ENCODE measurements at regions not wholly inside any gene's neighbourhood (a gene's known extent, or its start where the extent isn't known, plus 50 kb on each side); places are given as distances from the start of the nearest gene placed in this dataset.

DNA sequence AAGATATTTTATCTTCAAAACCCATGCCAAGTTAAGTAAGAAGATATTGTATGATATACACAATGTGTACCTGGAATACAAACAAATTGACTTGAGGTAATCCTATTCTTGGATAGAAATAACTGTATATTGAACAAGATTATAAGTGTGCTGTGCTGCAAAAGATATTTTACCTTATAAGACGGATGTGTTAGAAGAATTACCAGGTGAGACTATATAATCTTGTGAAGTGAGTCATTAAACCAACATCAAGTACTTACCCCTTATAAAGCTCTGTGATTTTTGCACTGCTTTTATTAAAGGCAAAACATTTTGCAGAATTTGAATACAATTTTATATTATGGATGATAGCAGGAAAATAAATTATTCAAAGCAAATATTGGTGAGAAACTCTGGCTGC is 570.0 kb downstream of the MMUT start:
- DNase-seq, result no peak

DNA sequence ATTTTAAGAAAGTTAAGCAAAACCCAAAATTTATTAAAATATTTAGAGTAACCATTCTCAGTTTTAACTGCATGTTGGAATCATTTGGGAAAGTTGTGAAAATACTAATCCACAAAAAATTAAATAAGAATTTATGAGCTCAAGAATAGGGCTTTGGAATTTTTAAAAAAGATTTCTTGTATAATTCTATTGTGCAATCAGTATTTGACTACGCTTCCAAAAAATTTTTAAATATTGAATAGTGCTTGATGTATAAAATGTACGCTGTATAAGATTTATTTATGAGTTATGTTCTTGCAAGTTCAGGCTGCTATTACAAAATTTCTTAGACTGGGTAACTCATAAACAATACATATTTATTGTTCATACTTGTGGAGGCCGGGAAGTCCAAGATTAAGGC is 571.7 kb downstream of the MMUT start:
- DNase-seq, result no peak

GRCh38 chr6:48889429-48889828 is 573.6 kb downstream of the MMUT start:
- no peak for DNase-seq

- no peak for DNase-seq
Observed at GRCh38 chr6:48883116-48883515, 579.9 kb downstream of the MMUT start.

GRCh38 chr6:48881551-48881950 is 581.5 kb downstream of the MMUT start:
- no peak for DNase-seq

- no peak for DNase-seq
Observed at GRCh38 chr6:48869595-48869994, 593.5 kb downstream of the MMUT start.

DNA sequence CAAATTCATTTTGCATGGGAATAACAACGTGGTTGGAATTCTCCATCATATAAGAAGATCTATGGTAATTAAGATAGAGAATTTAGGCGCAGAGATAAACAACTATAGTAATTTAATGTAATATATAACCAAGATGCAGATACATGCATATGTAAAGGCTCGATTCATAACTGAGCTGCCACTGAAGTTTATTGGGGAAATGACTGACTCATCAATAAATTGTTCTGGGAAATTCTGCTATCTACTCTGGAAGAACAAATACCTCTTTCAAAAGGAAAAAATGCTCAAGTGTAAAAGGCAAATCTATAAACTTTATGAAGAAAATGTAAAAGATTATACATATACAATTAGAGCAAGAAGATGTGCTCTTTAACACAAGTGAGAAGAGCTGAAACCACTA is 596.4 kb downstream of the MMUT start:
- DNase-seq, result no peak

DNA sequence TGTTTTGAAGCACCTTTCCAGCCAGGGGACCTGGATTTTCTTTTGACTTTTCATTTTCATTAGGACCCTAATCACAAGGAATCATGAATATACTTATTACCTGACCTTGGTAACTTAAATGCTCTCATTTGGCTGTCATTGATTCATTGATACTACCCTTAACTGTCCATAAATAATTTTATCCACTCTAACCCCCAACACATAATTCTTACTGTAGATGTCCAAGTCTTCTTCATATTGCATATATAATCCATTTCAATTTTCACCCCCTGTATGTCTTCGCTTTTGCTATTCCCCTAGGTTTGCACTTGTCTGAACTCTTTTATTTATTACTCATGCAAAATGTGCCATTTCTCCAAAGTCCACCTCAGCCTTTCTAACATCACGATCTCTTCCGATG is 602.9 kb downstream of the MMUT start:
- no peak for DNase-seq

DNA sequence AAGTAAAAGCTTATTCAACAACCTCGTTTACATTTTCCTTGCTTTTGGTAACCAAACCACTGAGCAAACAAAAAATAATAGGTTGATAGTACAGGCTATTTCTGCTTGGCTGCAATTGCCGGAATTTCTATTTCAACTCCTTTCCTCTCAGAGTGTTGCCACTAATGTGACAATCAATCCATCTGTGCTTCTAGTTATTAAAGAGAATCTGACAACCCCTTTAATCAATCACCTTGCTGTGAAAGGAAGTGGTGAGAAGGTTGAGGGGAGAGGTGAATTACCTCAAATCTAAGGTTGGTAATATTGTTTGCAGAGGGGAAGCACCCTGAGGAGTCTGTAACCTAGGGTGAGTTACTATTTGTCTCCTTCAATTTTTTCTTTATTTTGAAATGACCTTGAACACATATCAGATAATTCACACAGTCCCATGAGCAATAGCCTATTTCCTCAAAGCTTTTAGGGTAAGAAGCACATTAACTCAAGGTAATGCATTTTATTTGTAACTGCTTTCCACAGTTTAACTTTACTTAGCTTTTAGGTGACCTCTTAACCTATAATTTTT is 603.4 kb downstream of the MMUT start:
- peak in 2 of 3 experiments; percentile 37 to 85 for DNase-seq

DNA sequence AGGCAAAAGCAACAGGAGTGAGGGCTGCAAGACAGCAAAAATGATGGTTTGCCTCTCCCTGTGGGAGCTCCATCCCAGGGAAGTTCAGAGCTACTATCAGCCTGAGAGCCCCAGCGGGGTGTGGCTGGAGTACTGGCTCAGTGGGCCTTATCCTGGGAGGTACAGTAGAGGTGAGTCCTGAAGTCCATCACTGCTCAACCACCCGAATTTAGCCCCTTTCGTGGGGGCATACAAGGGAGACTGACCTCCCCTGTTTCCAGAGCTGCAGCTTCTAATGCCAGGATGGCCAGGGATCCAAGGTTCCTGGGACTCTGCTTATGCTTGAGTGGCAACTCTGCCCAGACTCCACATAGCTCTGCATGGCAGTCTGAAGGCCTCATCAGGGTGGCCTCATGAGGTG is 617.8 kb downstream of the MMUT start:
- DNase-seq, result no peak

- no peak for DNase-seq
Observed at GRCh38 chr6:48844696-48845095, 618.4 kb downstream of the MMUT start.

DNA sequence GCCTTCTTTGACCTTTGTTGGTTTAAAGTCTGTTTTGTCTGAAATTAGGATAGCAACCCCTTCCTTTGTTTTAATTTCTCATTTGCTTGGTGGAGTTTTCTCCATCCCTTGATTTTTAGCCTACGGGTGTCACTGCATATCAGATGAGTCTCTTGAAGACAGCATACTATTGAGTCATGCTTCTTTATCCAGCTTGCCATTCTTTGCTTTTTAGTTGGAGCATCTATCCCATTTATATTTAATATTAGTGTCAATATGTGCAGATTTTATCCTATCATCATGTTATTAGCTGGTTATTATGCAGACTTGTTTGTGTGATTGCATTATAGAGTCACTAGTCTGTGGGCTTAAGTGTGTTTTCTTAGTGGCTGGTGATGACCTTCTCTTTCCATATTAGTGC is 622.2 kb downstream of the MMUT start:
- DNase-seq, result no peak

- DNase-seq, result no peak
Observed at GRCh38 chr6:48839206-48839605, 623.8 kb downstream of the MMUT start.

DNA sequence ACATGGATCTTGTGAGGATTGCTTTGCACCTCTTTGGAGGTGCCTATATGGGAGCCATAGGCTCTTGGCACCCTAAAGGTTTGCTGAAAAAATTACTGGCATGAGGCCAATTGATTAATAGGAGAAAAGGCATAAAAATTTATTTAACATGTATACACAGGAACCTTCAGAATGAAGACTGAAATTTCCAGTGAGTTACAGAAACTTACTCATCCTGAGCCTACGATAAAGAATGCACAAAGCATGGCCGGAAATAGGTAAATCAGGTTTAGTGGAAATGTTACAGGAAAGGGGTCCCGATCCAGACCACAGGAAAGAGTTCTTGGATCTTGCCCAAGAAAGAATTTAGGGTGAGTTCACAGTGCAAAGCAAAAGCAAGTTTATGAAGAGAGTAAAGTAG is 625.3 kb downstream of the MMUT start:
- DNase-seq, result no peak

- no peak for DNase-seq
Observed at GRCh38 chr6:48835421-48835958, 627.6 kb downstream of the MMUT start.

DNA sequence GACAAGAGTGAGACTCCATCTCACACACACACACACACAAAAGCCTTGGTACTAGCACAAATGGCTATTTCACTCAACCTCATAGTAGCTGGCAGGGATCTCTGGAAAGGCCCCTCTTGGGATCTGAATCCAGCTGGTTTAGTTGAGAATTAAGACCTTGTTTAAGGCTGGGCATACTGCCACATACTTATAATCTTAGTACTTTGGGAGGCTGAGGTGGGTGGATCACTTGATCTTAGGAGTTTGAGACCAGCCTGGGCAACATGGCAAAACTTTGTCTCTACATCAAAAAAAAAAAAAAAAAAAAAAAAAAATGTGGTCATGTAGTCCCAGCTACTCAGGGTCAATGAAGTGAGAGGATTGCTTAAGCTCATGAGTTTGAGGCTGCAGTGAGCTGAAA is 628.3 kb downstream of the MMUT start:
- no peak for DNase-seq

DNA sequence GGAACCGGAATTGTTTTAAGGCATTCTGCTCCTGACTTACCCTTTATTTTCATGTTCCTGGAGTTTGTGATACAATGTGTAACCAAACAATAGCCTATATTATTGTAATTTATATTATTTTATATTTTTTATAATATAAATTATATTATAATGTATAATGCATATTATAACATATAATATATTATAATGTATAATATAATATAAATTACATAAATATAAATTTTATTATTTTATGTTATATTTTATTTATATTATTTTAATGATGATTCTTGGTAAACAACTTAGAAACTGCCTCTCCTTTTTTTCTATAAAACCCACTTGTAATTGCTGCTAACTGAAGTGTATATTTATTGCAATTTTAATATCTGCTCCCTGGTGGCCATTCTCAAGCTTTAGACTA is 629.1 kb downstream of the MMUT start:
- no peak for DNase-seq

GRCh38 chr6:48826901-48827701 is 636.0 kb downstream of the MMUT start:
- no peak for DNase-seq

GRCh38 chr6:48826152-48826515 is 636.9 kb downstream of the MMUT start:
- no peak for DNase-seq

DNA sequence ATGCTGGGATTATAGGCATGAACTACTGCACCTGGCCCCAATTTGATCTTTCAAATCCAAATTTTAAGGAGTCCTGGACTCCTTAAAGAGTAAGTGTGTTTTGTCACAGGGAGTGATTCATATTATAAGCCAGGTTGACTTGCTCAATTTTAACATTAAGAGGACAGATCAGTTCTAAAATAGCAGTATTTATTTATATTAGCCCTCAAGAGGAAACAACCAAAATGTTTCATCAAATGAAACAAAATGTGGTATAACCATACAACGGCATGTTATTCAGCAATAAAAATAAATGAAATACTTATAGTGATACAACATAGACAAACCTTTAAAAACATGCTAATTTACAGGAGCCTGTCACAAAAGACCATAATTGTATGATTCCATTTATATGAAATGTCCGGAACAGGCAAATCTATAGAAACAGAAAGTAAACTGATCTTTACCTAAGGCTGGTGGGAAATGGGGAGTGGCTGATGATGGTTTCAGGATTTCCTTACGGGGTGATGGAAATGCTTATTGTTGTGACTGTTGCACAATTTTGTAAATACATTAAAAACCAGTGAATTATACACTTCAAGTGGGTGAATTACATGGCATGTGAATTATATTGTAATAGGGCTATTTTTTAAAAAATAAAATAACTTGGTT is 637.4 kb downstream of the MMUT start:
- no peak for DNase-seq

- no peak for DNase-seq
Observed at GRCh38 chr6:48818052-48818412, 645.0 kb downstream of the MMUT start.

DNA sequence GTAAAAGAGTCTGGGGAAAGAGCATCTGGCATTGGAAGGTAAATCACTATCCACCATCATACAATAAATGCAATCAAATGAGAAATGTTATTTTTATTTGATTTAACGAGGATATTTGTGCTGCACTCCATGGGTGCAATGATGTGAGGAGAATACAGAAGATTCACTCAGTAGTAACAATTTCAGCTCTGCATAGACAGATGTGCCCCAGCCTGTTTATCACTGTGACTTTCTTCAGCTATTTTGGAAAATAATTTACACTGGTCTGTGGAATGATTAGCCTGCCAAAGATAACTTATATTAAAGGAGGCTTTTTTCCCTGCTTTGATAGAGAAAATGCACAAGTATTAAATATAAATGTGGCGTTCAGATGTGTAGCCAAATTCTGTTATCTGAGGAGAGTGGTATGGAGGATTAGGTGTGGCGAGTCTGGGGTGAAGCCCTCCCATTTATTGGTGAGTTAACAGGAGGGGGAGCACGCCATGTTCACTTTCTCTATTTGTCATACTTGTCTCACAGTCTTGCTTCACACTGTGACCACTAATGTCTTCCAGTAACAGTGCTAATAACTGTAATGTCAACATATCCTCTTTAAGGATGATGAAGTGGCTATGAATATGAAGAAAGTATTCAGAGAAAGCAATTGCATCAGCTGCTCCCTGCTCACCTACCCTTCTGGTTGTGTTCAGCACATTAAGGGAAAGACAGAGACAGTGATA is 645.6 kb downstream of the MMUT start:
- DNase-seq, result peak in 1 of 3 experiments; percentile 42

DNA sequence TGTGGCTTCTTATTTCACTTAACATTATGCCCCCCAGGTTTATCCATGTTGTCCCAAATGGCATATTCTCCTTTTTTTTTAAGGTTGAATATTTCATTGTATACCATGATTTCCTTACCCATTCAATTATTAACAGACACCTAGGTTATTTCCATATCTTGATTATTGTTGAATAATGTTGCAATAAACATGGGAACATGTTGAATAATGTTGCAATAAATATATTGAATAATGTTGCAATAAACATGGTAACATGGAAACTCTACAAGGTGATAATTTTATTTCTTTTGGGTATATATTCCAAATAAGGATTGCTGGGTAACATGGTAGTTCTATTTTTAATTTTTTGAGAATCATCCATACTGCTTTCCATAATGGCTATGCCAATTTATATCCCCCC is 648.1 kb downstream of the MMUT start:
- no peak for DNase-seq

DNA sequence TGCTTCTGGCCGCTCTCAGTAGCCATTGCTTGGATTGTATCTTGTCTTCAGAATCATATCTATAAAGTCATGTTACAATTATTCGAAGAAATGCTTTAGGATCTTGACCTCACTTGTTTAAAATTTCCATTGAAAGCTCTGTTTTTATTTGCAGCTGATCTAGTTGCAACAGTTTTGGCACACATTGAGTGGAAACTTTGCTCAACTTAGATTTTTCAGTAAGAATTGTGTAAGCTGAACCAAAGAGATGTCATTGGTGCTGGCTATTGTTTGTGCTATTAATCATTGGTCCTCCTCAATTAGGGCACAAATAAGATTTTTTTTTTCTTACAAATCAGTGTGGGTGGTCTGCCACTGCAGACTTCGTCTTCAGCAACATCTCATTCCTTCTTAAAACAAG is 649.2 kb downstream of the MMUT start:
- no peak for DNase-seq

All from NCI-H1417 (cell line).